SK-N-SH treated with all-trans-retinoic acid at 6 μM for 48 hours (cell line): ENCODE measurements at regions not wholly inside any gene's neighbourhood (a gene's known extent, or its start where the extent isn't known, plus 50 kb on each side); places are given as distances from the start of the nearest gene placed in this dataset.

ENCODE experiments used
- ATAC-seq: fragments of 200-7000 bp; cut with Tn5 transposase; 3 replicates; pipeline ENCODE4 v1.9.1; 2020; ENCODE audit warnings: mild to moderate bottlenecking, moderate library complexity
- BACH2 ChIP-seq: fragments of 250-450 bp; sonication (Bioruptor Pico); IDR thresholded peaks from 2 replicates; pipeline ENCODE4 v1.9.0; 2021; ENCODE audit warnings: mild to moderate bottlenecking, borderline replicate concordance
- CSDC2 ChIP-seq: fragments of 250-450 bp; sonication (Bioruptor Pico); IDR thresholded peaks from 2 replicates; pipeline ENCODE4 v1.5.0; 2020; ENCODE audit warnings: mild to moderate bottlenecking, moderate library complexity
- ESRRG ChIP-seq: fragments of 250-450 bp; sonication (Bioruptor Pico); IDR thresholded peaks from 2 replicates; pipeline ENCODE4 v1.6.1; 2021; ENCODE audit warnings: mild to moderate bottlenecking
- GLIS3 ChIP-seq: fragments of 250-450 bp; sonication (Bioruptor Pico); IDR thresholded peaks from 2 replicates; pipeline ENCODE4 v1.5.0; 2020; ENCODE audit warnings: mild to moderate bottlenecking, moderate library complexity
- OSR1 ChIP-seq: fragments of 250-450 bp; sonication (Bioruptor Pico); IDR thresholded peaks from 2 replicates; pipeline ENCODE4 v1.8.0; 2022; ENCODE audit warnings: moderate library complexity, mild to moderate bottlenecking, inconsistent platforms
- PATZ1 ChIP-seq: fragments of 250-450 bp; sonication (Bioruptor Pico); IDR thresholded peaks from 2 replicates; pipeline ENCODE4 v1.8.0; 2020; ENCODE audit warnings: mild to moderate bottlenecking, moderate library complexity, borderline replicate concordance
- POU6F1 ChIP-seq: fragments of 250-450 bp; sonication (Bioruptor Pico); IDR thresholded peaks from 2 replicates; pipeline ENCODE4 v1.8.0; 2021; ENCODE audit warnings: low read depth, mild to moderate bottlenecking, moderate library complexity, borderline replicate concordance
- PPARA ChIP-seq: fragments of 250-450 bp; sonication (Bioruptor Pico); IDR thresholded peaks from 2 replicates; pipeline ENCODE4 v1.5.0; 2020; ENCODE audit warnings: mild to moderate bottlenecking, borderline replicate concordance
- RARB ChIP-seq: fragments of 250-450 bp; sonication (Bioruptor Pico); IDR thresholded peaks from 2 replicates; pipeline ENCODE4 v1.8.0; 2021; ENCODE audit warnings: mild to moderate bottlenecking, moderate library complexity
- SNAI2 ChIP-seq: fragments of 250-450 bp; sonication (Bioruptor Pico); IDR thresholded peaks from 2 replicates; pipeline ENCODE4 v1.5.0; 2020; ENCODE audit warnings: mild to moderate bottlenecking, moderate library complexity
- TCF4 ChIP-seq: fragments of 250-450 bp; sonication (Bioruptor Pico); IDR thresholded peaks from 2 replicates; pipeline ENCODE4 v1.8.0; 2021; ENCODE audit warnings: mild to moderate bottlenecking, moderate library complexity, borderline replicate concordance
- TOX ChIP-seq: fragments of 250-450 bp; sonication (Bioruptor Pico); IDR thresholded peaks from 2 replicates; pipeline ENCODE4 v1.8.0; 2021; ENCODE audit warnings: mild to moderate bottlenecking, moderate library complexity, borderline replicate concordance
- ZC3H10 ChIP-seq: fragments of 250-450 bp; sonication (Bioruptor Pico); IDR thresholded peaks from 2 replicates; pipeline ENCODE4 v1.5.1; 2021; ENCODE audit warnings: mild to moderate bottlenecking, moderate library complexity
- ZFP3 ChIP-seq: fragments of 250-450 bp; sonication (Bioruptor Pico); IDR thresholded peaks from 2 replicates; pipeline ENCODE4 v1.5.0; 2020; ENCODE audit warnings: mild to moderate bottlenecking, moderate library complexity
- ZFP30 ChIP-seq: fragments of 450-650 bp; formaldehyde crosslinking; IDR thresholded peaks from 2 replicates; pipeline ENCODE4 v1.5.0; 2022; ENCODE audit warnings: mild to moderate bottlenecking, moderate library complexity
- ZNF565 ChIP-seq: fragments of 450-650 bp; formaldehyde crosslinking; conservative IDR thresholded peaks from 2 replicates; pipeline ENCODE4 v1.5.0; 2020; ENCODE audit warnings: low read depth, mild to moderate bottlenecking, moderate library complexity
- ZNF70 ChIP-seq: fragments of 450-650 bp; formaldehyde crosslinking; IDR thresholded peaks from 2 replicates; pipeline ENCODE4 v1.5.0; 2020; ENCODE audit warnings: mild to moderate bottlenecking, moderate library complexity
- ZNF8 ChIP-seq: fragments of 450-650 bp; formaldehyde crosslinking; IDR thresholded peaks from 2 replicates; pipeline ENCODE4 v1.5.0; 2020; ENCODE audit warnings: mild to moderate bottlenecking, moderate library complexity
- TF ChIP-seq, protein P1 (sequence below): fragments of 250-450 bp; sonication (Bioruptor Pico); IDR thresholded peaks from 2 replicates; pipeline ENCODE4 v1.5.1; 2020; ENCODE audit warnings: low read depth, mild to moderate bottlenecking, moderate library complexity
- TF ChIP-seq, protein P2 (sequence below): fragments of 250-450 bp; sonication (Bioruptor Pico); IDR thresholded peaks from 2 replicates; pipeline ENCODE4 v1.5.0; 2020; ENCODE audit warnings: mild to moderate bottlenecking, moderate library complexity
- TF ChIP-seq, protein P3 (sequence below): fragments of 250-450 bp; sonication (Bioruptor Pico); IDR thresholded peaks from 2 replicates; pipeline ENCODE4 v1.5.1; 2021; ENCODE audit warnings: mild to moderate bottlenecking, moderate library complexity

DNA sequence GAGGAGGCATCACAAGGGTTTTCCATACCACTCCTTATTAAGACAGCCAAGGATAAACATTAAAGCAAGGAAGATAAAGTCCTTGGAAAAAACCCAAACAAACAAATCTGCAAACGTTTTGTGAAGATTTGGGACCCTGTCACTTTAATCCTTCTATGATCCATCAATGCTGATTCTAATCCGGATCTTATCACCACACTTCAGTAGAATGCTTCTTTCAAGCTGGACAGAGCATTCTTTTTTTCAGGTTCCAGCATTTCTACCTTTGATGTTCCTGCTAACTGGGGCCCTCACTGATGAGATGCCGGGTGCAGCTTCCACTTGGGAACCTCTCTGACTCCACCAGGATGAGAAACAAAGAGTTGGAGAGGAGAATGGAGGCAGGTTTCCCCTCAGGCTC, 132.8 kb upstream of the SHB start:
- TF ChIP-seq BACH2 (CRISPR knock-in tag) (no peak), RARB (CRISPR knock-in tag) (no peak), CSDC2 (no peak), ZNF8 (CRISPR knock-in tag) (no peak), TCF4 (CRISPR knock-in tag) (no peak), ZFP30 (no peak), GLIS3 (CRISPR knock-in tag) (no peak), TOX (CRISPR knock-in tag) (no peak), PATZ1 (no peak), PPARA (CRISPR knock-in tag) (no peak), ZNF565 (CRISPR knock-in tag) (no peak), SNAI2 (no peak)
- TF ChIP-seq, protein P1, sequence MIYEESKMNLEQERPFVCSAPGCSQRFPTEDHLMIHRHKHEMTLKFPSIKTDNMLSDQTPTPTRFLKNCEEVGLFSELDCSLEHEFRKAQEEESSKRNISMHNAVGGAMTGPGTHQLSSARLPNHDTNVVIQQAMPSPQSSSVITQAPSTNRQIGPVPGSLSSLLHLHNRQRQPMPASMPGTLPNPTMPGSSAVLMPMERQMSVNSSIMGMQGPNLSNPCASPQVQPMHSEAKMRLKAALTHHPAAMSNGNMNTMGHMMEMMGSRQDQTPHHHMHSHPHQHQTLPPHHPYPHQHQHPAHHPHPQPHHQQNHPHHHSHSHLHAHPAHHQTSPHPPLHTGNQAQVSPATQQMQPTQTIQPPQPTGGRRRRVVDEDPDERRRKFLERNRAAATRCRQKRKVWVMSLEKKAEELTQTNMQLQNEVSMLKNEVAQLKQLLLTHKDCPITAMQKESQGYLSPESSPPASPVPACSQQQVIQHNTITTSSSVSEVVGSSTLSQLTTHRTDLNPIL (CRISPR knock-in tag) = no peak
- TF ChIP-seq, protein P2, sequence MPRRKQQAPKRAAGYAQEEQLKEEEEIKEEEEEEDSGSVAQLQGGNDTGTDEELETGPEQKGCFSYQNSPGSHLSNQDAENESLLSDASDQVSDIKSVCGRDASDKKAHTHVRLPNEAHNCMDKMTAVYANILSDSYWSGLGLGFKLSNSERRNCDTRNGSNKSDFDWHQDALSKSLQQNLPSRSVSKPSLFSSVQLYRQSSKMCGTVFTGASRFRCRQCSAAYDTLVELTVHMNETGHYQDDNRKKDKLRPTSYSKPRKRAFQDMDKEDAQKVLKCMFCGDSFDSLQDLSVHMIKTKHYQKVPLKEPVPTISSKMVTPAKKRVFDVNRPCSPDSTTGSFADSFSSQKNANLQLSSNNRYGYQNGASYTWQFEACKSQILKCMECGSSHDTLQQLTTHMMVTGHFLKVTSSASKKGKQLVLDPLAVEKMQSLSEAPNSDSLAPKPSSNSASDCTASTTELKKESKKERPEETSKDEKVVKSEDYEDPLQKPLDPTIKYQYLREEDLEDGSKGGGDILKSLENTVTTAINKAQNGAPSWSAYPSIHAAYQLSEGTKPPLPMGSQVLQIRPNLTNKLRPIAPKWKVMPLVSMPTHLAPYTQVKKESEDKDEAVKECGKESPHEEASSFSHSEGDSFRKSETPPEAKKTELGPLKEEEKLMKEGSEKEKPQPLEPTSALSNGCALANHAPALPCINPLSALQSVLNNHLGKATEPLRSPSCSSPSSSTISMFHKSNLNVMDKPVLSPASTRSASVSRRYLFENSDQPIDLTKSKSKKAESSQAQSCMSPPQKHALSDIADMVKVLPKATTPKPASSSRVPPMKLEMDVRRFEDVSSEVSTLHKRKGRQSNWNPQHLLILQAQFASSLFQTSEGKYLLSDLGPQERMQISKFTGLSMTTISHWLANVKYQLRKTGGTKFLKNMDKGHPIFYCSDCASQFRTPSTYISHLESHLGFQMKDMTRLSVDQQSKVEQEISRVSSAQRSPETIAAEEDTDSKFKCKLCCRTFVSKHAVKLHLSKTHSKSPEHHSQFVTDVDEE (CRISPR knock-in tag) = no peak
- ATAC-seq = no peak

DNA sequence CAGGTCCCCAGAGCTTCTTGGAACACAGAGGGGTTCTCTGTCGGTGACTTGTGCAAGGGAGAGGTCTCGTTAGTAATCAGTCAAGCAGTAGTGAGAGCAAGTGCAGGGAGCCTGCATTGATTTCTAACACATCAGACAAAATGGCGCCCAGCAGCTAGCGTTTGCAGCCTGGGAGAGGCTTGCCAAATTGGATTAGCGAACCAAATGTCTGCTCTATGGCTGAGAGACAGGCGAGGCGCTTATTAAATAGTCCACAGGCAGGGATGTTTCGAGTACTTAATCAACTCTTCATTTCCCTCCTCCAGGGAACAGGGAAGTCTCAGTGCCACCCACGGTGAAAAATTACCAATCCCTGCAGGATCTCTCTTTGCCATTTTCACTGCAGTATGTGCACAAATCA, 131.4 kb upstream of the SHB start:
- TF ChIP-seq, protein P3, sequence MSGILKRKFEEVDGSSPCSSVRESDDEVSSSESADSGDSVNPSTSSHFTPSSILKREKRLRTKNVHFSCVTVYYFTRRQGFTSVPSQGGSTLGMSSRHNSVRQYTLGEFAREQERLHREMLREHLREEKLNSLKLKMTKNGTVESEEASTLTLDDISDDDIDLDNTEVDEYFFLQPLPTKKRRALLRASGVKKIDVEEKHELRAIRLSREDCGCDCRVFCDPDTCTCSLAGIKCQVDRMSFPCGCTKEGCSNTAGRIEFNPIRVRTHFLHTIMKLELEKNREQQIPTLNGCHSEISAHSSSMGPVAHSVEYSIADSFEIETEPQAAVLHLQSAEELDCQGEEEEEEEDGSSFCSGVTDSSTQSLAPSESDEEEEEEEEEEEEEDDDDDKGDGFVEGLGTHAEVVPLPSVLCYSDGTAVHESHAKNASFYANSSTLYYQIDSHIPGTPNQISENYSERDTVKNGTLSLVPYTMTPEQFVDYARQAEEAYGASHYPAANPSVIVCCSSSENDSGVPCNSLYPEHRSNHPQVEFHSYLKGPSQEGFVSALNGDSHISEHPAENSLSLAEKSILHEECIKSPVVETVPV (CRISPR knock-in tag) = no peak
- TF ChIP-seq ZNF70 (CRISPR knock-in tag) (no peak), TOX (CRISPR knock-in tag) (no peak), ZC3H10 (CRISPR knock-in tag) (no peak), BACH2 (CRISPR knock-in tag) (no peak), OSR1 (CRISPR knock-in tag) (no peak), GLIS3 (CRISPR knock-in tag) (no peak), SNAI2 (no peak), POU6F1 (no peak), RARB (CRISPR knock-in tag) (no peak), ZNF8 (CRISPR knock-in tag) (no peak), ZFP3 (CRISPR knock-in tag) (no peak), PPARA (CRISPR knock-in tag) (no peak), ESRRG (CRISPR knock-in tag) (no peak), PATZ1 (no peak), ZNF565 (CRISPR knock-in tag) (no peak), CSDC2 (no peak)
- TF ChIP-seq, protein P2 (CRISPR knock-in tag) = no peak
- ATAC-seq = no peak
